ENCODE measurements at regions not wholly inside any gene's neighbourhood (a gene's known extent, or its start where the extent isn't known, plus 50 kb on each side); places are given as distances from the start of the nearest gene placed in this dataset.

DNA sequence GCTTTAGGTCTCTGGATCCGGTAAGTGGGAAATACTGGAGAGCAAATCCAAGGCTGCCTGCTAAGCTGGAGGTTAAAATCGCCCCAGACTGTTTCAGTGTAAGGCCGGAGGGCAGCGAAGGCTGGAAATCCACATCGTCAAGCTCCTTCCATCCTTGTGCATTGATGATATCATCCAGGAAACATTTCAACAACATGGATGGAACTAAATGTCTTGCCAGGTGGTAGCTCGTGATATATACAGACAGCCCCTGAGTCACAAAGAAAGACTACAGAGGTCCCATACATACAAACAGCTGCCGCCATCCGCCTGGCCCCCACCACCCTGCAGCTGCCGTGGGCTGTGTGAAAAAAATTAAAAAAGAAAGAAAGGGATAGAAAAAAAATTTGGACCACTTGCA is 148.9 kb upstream of the RBPJ start:
- no peaks in the 10 kb centered on the region for H3K27me3 Mint-ChIP-seq (ENCODE audit: low read depth)
- H3K9me3 Mint-ChIP-seq, result no peaks in the 10 kb centered on the region
- no peak overlapping the region for H3K4me3 Mint-ChIP-seq (ENCODE audit: low read depth)
- H3K27ac Mint-ChIP-seq, result no peak overlapping the region
- H3K36me3 Mint-ChIP-seq (ENCODE audit: low read depth), result no peaks in the 10 kb centered on the region
- intact Hi-C loops (cut with micrococcal nuclease), result no loop called here
- peaks cover 36% of the 10 kb centered on the region for H3K4me1 Mint-ChIP-seq (ENCODE audit: low read depth)
- no peak for DNase-seq (ENCODE audit: low spot score)

DNA sequence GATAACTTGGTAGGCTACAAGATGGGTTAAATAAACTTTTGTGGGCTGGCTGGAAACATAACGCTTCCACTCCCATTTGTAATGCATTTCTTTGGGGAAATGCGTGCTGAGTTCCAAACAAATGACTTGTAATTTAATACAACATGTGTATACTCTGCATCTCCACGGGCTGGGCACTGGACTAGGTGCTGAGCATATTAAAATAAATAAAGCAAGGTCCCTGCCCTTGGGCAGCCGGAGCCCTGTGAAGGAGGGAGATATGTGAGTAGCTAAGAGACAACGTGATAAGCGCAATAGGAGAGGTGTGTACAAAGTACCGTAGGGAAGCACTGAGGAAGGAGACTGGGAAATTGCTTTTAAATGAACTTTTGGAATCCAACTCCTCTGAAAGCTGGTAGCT is 147.2 kb upstream of the RBPJ start:
- H3K9me3 Mint-ChIP-seq, result no peaks in the 10 kb centered on the region
- no peaks in the 10 kb centered on the region for H3K27me3 Mint-ChIP-seq (ENCODE audit: low read depth)
- peak overlapping the region; percentile 61 for H3K27ac Mint-ChIP-seq
- H3K36me3 Mint-ChIP-seq (ENCODE audit: low read depth), result no peaks in the 10 kb centered on the region
- H3K4me3 Mint-ChIP-seq (ENCODE audit: low read depth), result no peak overlapping the region
- no peak for DNase-seq (ENCODE audit: low spot score)
- H3K4me1 Mint-ChIP-seq (ENCODE audit: low read depth), result peaks cover 38% of the 10 kb centered on the region
- intact Hi-C loops (cut with micrococcal nuclease), result no loop called here

DNA sequence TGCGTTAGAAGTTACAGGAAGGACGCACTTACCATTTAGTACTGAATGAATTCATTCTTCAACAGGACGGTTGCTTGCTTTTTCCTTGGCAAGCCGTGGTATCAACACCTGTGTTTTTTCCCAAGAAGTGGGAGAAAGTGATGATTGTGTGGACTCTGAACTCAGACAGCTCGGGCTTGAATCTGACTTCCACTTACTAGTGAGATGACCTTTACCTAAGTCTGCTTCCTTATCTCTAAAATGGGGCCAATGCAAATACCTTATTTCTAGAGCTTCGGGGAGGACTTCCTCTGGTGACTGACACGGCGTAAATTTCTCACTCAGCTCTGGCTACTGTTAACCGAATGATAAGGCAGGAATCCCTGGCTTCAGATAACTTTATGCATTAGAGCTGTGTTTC is 146.8 kb upstream of the RBPJ start:
- peaks cover 3% of the 10 kb centered on the region for H3K36me3 Mint-ChIP-seq (ENCODE audit: low read depth)
- H3K4me3 Mint-ChIP-seq (ENCODE audit: low read depth), result no peak overlapping the region
- H3K4me1 Mint-ChIP-seq (ENCODE audit: low read depth), result peaks cover 41% of the 10 kb centered on the region
- intact Hi-C loops (cut with micrococcal nuclease), result no loop called here
- DNase-seq (ENCODE audit: low spot score), result no peak
- H3K27ac Mint-ChIP-seq, result peak overlapping the region; percentile 61
- H3K27me3 Mint-ChIP-seq (ENCODE audit: low read depth), result no peaks in the 10 kb centered on the region
- H3K9me3 Mint-ChIP-seq, result no peaks in the 10 kb centered on the region

DNA sequence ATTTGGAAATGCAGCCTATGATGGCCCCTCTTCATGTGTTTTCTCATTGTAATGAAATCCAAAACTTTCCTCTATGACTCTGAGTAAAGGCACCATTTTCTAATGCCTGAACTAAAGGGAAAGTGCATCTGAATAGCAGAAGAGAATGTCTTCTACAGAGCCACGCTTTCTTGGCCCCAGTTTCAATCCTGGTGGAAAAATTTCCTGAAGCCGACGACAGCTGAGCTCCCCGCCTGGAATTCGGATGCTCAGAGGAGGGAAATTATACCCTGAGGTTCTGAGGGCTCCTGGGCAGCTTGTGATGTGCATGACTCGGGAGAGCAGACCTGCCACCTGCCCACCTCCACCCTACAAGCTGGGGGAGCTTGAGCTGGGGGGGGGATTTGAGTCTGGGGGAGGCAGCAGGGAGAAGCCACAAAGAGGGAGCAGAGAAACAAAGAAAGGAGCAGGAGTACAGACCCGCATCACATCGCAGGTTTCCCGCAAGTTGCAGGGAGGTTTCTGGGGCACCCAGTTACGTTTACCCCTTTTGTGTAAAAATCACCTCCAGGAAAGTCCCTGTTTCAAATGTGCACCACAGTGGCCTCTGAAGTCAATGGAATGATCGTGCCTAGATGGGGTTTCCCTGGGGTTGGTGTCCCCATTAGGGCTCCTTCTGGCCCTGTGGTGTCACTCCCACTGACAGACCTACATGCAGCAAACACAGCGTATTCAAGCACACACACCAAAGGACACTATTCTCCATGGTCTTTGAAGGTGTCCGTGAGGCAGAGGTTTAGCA is 145.6 kb upstream of the RBPJ start:
- Mint-ChIP-seq H3K27me3 (ENCODE audit: low read depth) (no peaks in the 10 kb centered on the region), H3K27ac (peak overlapping the region; percentile 91), H3K9me3 (no peaks in the 10 kb centered on the region), H3K36me3 (ENCODE audit: low read depth) (peaks cover 11% of the 10 kb centered on the region), H3K4me1 (ENCODE audit: low read depth) (peaks cover 46% of the 10 kb centered on the region), H3K4me3 (ENCODE audit: low read depth) (no peak overlapping the region)
- intact Hi-C loops (cut with micrococcal nuclease), result loop anchor here (1.0 kb wide), 1 partner anchor 18 kb away; no protein-coding TSS in a partner anchor
- DNase-seq (ENCODE audit: low spot score), result no peak

DNA sequence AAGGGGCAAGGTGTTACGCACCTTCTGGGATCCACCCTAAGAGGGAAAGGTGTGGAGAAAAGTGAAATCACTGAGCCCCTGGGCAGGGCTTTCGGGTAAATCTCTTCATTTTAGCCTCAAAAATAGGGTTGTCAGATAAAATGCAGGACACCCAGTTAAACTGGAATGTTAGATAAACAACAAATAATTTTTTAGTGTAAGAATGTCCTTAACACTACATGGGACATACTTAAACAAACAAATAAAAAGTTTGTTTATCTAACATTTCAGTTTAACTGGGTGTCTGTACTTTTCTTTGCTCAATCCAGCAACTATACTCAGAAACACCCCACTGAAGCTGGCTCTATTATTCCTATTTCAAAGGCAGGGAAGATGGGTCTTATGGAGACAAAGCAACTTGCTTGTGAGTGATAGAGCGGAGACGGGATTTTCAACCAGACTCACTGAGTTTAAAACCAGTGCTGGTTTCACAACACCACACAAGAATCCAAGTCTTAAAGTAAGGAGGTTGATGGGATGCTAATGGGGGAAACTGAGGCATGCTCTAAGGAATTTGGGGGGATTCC is 144.8 kb upstream of the RBPJ start:
- Mint-ChIP-seq H3K27ac (peak overlapping the region; percentile 65), H3K27me3 (ENCODE audit: low read depth) (no peaks in the 10 kb centered on the region), H3K4me1 (ENCODE audit: low read depth) (peaks cover 46% of the 10 kb centered on the region), H3K4me3 (ENCODE audit: low read depth) (no peak overlapping the region), H3K9me3 (no peaks in the 10 kb centered on the region), H3K36me3 (ENCODE audit: low read depth) (peaks cover 11% of the 10 kb centered on the region)
- no peak for DNase-seq (ENCODE audit: low spot score)
- intact Hi-C loops (cut with micrococcal nuclease), result loop anchor here (1.0 kb wide), 1 partner anchor 17 kb away; no protein-coding TSS in a partner anchor

DNA sequence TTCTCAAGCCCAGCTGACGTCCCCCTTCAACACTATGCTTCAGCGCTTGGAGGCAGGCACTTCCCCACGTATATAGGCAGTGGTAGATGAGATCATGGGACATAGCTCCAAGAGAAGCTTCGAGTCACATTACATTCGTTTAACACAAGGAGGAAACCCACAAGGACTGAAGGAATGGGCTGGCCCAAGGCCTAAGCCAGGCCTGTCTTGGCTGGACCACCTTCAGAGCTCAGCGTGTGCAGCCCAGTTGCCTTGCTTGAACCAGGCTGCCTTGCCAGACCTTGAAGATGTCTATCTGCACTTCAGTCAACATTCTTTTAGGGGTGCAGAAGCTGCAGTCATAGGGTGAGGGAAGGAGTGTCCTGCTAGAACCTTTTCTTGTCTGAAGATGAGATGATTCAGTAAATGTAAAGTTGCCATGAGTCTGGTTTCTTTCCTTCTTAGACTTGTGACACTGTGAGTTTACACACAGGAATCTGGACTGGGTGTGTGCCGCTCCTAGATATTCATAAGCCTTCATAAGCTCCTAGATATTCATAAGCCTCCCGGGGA is 144.1 kb upstream of the RBPJ start:
- Mint-ChIP-seq H3K36me3 (ENCODE audit: low read depth) (peaks cover 16% of the 10 kb centered on the region), H3K27me3 (ENCODE audit: low read depth) (no peaks in the 10 kb centered on the region), H3K27ac (no peak overlapping the region), H3K4me1 (ENCODE audit: low read depth) (peaks cover 48% of the 10 kb centered on the region), H3K4me3 (ENCODE audit: low read depth) (no peak overlapping the region), H3K9me3 (no peaks in the 10 kb centered on the region)
- intact Hi-C loops (cut with micrococcal nuclease), result no loop called here
- DNase-seq (ENCODE audit: low spot score), result no peak

DNA sequence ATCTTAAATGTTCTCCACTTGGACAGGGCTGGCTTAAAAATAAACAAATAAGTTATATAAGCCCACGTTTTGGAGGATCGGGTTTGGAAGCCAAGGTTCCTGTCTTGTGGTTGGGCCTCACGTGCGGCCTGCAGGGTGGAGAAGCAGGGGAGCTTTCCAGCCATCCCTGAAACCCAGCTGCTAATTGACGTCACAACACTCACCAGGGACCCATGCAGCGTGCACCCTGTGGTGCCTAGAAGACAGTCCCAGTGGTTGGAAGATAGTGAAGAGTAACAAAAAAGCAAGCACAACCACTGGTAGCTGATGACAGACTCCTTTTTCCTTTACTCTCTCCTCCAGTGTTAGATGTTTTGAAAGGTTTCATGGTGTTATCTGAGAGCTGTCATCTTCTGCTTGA is 142.0 kb upstream of the RBPJ start:
- DNase-seq (ENCODE audit: low spot score), result no peak
- peaks cover 47% of the 10 kb centered on the region for H3K4me1 Mint-ChIP-seq (ENCODE audit: low read depth)
- no peaks in the 10 kb centered on the region for H3K9me3 Mint-ChIP-seq
- no peak overlapping the region for H3K4me3 Mint-ChIP-seq (ENCODE audit: low read depth)
- no peaks in the 10 kb centered on the region for H3K27me3 Mint-ChIP-seq (ENCODE audit: low read depth)
- H3K36me3 Mint-ChIP-seq (ENCODE audit: low read depth), result peaks cover 16% of the 10 kb centered on the region
- intact Hi-C loops (cut with micrococcal nuclease), result no loop called here
- peak overlapping the region; percentile 49 for H3K27ac Mint-ChIP-seq

DNA sequence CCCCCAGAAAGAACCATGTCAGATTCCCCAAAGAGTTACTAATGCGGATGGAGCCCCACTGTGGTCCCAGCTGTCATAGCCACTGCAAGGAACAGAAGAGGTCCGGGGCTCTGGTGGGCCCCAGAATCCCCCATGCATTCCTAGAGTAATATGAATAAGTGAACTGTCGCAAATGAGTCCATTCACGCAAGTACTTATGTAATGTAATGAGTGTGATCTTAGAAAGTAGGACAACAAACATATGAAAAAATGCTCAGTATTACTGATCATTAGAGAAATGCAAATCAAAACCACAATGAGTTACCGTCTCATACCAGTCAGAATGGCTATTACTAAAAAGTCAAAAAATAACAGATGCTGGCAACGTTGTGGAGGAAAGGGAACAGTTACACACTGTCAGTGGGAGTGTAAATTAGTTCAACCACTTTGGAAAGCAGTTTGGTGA is 141.5 kb upstream of the RBPJ start:
- intact Hi-C loops (cut with micrococcal nuclease), result no loop called here
- Mint-ChIP-seq H3K4me3 (ENCODE audit: low read depth) (no peak overlapping the region), H3K36me3 (ENCODE audit: low read depth) (peaks cover 16% of the 10 kb centered on the region), H3K27me3 (ENCODE audit: low read depth) (no peaks in the 10 kb centered on the region), H3K4me1 (ENCODE audit: low read depth) (peaks cover 44% of the 10 kb centered on the region), H3K9me3 (no peaks in the 10 kb centered on the region), H3K27ac (peak overlapping the region; percentile 49)
- no peak for DNase-seq (ENCODE audit: low spot score)

DNA sequence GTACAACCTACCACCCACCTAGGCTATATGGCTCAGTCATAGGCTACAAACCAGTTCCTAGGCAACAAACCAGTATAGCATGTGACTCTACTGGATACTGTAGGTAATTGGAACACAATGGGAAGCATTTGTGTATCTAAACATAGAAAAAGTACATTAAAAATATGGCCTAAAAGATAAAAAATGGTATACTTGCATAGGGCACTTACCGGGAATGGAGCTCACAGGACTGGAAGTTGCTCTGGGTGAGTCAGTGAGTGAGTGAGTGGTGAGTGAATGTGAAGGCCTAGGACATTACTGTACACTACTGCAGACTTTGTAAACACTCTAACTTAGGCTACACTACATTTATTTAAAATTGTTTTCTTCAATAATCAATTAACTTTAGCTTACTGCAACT is 139.2 kb upstream of the RBPJ start:
- Mint-ChIP-seq H3K4me1 (ENCODE audit: low read depth) (peaks cover 30% of the 10 kb centered on the region), H3K4me3 (ENCODE audit: low read depth) (no peak overlapping the region), H3K9me3 (no peaks in the 10 kb centered on the region), H3K27ac (peak overlapping the region; percentile 31), H3K36me3 (ENCODE audit: low read depth) (peaks cover 16% of the 10 kb centered on the region), H3K27me3 (ENCODE audit: low read depth) (no peaks in the 10 kb centered on the region)
- intact Hi-C loops (cut with micrococcal nuclease), result no loop called here
- no peak for DNase-seq (ENCODE audit: low spot score)

DNA sequence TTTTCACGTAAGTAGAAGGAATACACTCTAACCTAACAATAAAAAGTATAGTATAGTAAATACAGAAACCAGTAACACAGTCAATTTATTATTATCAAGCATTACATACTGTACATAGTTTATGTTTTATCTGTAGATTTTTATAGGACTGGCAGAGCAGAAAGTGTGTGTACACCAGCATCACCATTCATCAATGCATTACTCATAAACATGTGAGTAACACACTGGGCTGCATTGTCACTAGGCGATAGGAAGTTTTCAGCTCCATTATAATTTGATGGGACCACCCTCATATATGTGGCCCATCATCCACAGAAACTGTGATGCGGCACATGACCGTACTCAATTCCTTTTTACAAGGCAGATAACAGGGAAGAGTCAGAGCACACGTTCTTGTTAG is 137.8 kb upstream of the RBPJ start:
- Mint-ChIP-seq H3K36me3 (ENCODE audit: low read depth) (peaks cover 16% of the 10 kb centered on the region), H3K4me1 (ENCODE audit: low read depth) (peaks cover 25% of the 10 kb centered on the region), H3K4me3 (ENCODE audit: low read depth) (no peak overlapping the region), H3K27me3 (ENCODE audit: low read depth) (no peaks in the 10 kb centered on the region), H3K27ac (no peak overlapping the region), H3K9me3 (no peaks in the 10 kb centered on the region)
- DNase-seq (ENCODE audit: low spot score), result no peak
- intact Hi-C loops (cut with micrococcal nuclease), result no loop called here

DNA sequence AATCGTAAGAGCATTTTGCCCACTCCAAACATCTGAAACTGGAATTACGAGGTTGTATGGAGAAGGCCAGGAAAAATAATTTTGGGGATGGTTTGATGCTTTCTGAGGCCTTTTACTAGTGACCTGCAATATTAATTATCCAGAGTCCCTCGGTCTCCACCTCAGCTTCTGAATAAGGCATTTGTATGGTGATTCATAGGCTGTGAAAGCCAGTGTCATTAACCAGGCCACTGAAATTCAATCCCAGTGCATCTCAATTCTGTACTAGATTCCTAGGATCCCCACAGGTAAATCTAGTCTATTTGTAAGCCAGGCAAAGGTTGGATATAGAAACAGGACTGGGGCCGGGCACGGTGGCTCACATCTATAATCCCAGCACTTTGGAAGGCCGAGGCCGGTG is 135.4 kb upstream of the RBPJ start:
- Mint-ChIP-seq H3K36me3 (ENCODE audit: low read depth) (peaks cover 5% of the 10 kb centered on the region), H3K27me3 (ENCODE audit: low read depth) (no peaks in the 10 kb centered on the region), H3K4me1 (ENCODE audit: low read depth) (peaks cover 19% of the 10 kb centered on the region), H3K27ac (no peak overlapping the region), H3K9me3 (no peaks in the 10 kb centered on the region), H3K4me3 (ENCODE audit: low read depth) (no peak overlapping the region)
- no peak for DNase-seq (ENCODE audit: low spot score)
- intact Hi-C loops (cut with micrococcal nuclease), result no loop called here

DNA sequence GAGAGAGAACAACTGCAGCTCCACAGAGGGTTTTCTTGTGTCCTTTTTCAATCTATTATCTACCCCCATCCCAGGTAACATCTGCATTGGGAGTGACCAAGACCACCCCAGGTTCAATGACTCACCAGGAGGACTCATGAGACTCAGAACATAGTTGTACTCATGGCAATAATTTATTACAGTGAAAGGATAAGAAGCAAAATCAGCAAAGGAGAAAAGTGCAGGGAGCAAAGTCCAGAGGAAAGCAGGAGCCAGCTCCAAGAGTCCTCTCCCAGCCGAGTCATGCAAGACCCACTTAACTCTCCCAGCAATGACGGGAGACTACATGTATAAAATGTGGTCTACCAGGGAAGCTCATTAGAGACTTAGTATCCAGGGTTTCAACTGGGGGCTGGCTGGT is 129.5 kb upstream of the RBPJ start:
- no peak for DNase-seq (ENCODE audit: low spot score)
- no peaks in the 10 kb centered on the region for H3K27me3 Mint-ChIP-seq (ENCODE audit: low read depth)
- intact Hi-C loops (cut with micrococcal nuclease), result loop anchor here (10.0 kb wide), 2 partner anchors 337 to 673 kb away; partner anchors contain the start of gene STIM2
- H3K4me1 Mint-ChIP-seq (ENCODE audit: low read depth), result peaks cover 45% of the 10 kb centered on the region
- H3K9me3 Mint-ChIP-seq, result no peaks in the 10 kb centered on the region
- H3K27ac Mint-ChIP-seq, result peak overlapping the region; percentile 77
- no peaks in the 10 kb centered on the region for H3K36me3 Mint-ChIP-seq (ENCODE audit: low read depth)
- H3K4me3 Mint-ChIP-seq (ENCODE audit: low read depth), result no peak overlapping the region
